A549 (cell line): ENCODE measurements at regions not wholly inside any gene's neighbourhood (a gene's known extent, or its start where the extent isn't known, plus 50 kb on each side); places are given as distances from the start of the nearest gene placed in this dataset.

Experiments
- CTCF ChIP-seq: fragments of >200 bp; sonication (Bioruptor Twin); formaldehyde crosslinking; IDR thresholded peaks from 3 replicates; pipeline ENCODE4 v1.5.1; 2016
- EP300 ChIP-seq, 2 experiments: fragments of >200 bp; sonication (Bioruptor Twin); formaldehyde crosslinking; IDR thresholded peaks; 2 replicates in 1 of 2; 3 replicates in 1 of 2; pipeline ENCODE4 v1.6.1; 2016 to 2017
- MAFK ChIP-seq: fragments of 450-650 bp; IDR thresholded peaks from 2 replicates; pipeline ENCODE4 v1.6.1; 2014; ENCODE audit not compliant: partially characterized antibody
- NPAS2 ChIP-seq: fragments of 250-450 bp; sonication (Bioruptor Pico); IDR thresholded peaks from 2 replicates; pipeline ENCODE4 v1.8.0; 2022; ENCODE audit warnings: mild to moderate bottlenecking, moderate library complexity, borderline replicate concordance
- POLR2A ChIP-seq: IDR thresholded peaks from 2 replicates; pipeline ENCODE4 v1.6.1; 2012; ENCODE audit warnings: mild to moderate bottlenecking, low read length
- RAD21 ChIP-seq, 2 experiments: fragments of >200 bp in 1 of 2; sonication (Bioruptor Twin) in 1 of 2; formaldehyde crosslinking in 1 of 2; IDR thresholded peaks in 1 of 2; conservative IDR thresholded peaks in 1 of 2; 2 replicates in 1 of 2; 3 replicates in 1 of 2; pipeline ENCODE4 v1.6.1; 2012 to 2018; ENCODE audit warnings: inconsistent platforms in 1 of 2
- REST ChIP-seq: fragments of 200-600 bp; sonication (generic); IDR thresholded peaks from 2 replicates; pipeline ENCODE4 v1.6.1; 2016; ENCODE audit warnings: antibody characterized with exemption, mild to moderate bottlenecking, moderate library complexity
- ZSCAN20 ChIP-seq: fragments of 250-450 bp; sonication (Bioruptor Pico); IDR thresholded peaks from 2 replicates; pipeline ENCODE4 v1.8.0; 2022; ENCODE audit warnings: mild to moderate bottlenecking, moderate library complexity

GRCh38 chr7:153276394-153276793 is 516.8 kb downstream of the ACTR3B start:
- TF ChIP-seq ZSCAN20 (CRISPR knock-in tag) (no peak), RAD21 (conservative IDR thresholded peaks at IDR 0.05 in 1 of 2, IDR thresholded peaks at IDR 0.05 in 1 of 2) (no peak), NPAS2 (CRISPR knock-in tag) (no peak), POLR2A (no peak), CTCF (no peak), MAFK (no peak), REST (no peak), EP300 (IDR thresholded peaks at IDR 0.05) (no peak)
